DOHH2 (cell line): ENCODE measurements at regions not wholly inside any gene's neighbourhood (a gene's known extent, or its start where the extent isn't known, plus 50 kb on each side); places are given as distances from the start of the nearest gene placed in this dataset.

ENCODE experiments used
- H3F3A ChIP-seq: fragments of 200-600 bp; sonication (generic), shearing (Covaris generic); 2 replicates; pipeline ENCODE4 v1.6.0; 2016; ENCODE audit warnings: antibody characterized with exemption, mild to moderate bottlenecking; ENCODE audit not compliant: control insufficient read depth, insufficient read depth
- H3K27ac ChIP-seq: fragments of 200-600 bp; sonication (generic); 2 replicates; pipeline ENCODE4 v1.5.1; 2014; ENCODE audit warnings: low read depth, mild to moderate bottlenecking, low read length, moderate library complexity
- H3K27me3 ChIP-seq: fragments of 200-600 bp; sonication (generic); 2 replicates; pipeline ENCODE4 v1.6.1; 2014; ENCODE audit warnings: mild to moderate bottlenecking, low read length, mixed read lengths; ENCODE audit not compliant: control insufficient read depth
- H3K36me3 ChIP-seq: fragments of 200-600 bp; sonication (generic); 2 replicates; pipeline ENCODE4 v1.6.1; 2014; ENCODE audit warnings: mild to moderate bottlenecking, low read length, moderate library complexity, mixed read lengths; ENCODE audit not compliant: control insufficient read depth
- H3K4me1 ChIP-seq: fragments of 200-600 bp; sonication (generic); 2 replicates; pipeline ENCODE4 v1.6.1; 2014; ENCODE audit warnings: mild to moderate bottlenecking, low read length, mixed read lengths; ENCODE audit not compliant: control insufficient read depth
- H3K4me2 ChIP-seq: fragments of 200-600 bp; sonication (generic); 2 replicates; pipeline ENCODE4 v1.6.0; 2014; ENCODE audit warnings: mild to moderate bottlenecking, low read length, moderate library complexity
- H3K4me3 ChIP-seq: fragments of 200-600 bp; sonication (generic); 2 replicates; pipeline ENCODE4 v1.5.1; 2014; ENCODE audit warnings: mild to moderate bottlenecking, low read length, mixed read lengths
- H3K79me2 ChIP-seq: fragments of 200-600 bp; sonication (generic); 2 replicates; pipeline ENCODE4 v1.6.1; 2014; ENCODE audit warnings: mild to moderate bottlenecking, low read length, mixed read lengths; ENCODE audit not compliant: control insufficient read depth
- H3K9me2 ChIP-seq: fragments of 200-600 bp; sonication (generic); replicated peaks from 2 replicates; pipeline ENCODE4 v1.6.1; 2014; ENCODE audit warnings: mild to moderate bottlenecking, low read length, mixed read lengths; ENCODE audit not compliant: control insufficient read depth
- H3K9me3 ChIP-seq: fragments of 200-600 bp; sonication (generic); 2 replicates; pipeline ENCODE4 v1.6.1; 2014; ENCODE audit warnings: antibody characterized with exemption, low read length, mixed read lengths; ENCODE audit not compliant: control insufficient read depth, insufficient read depth
- H4K20me1 ChIP-seq: fragments of 200-600 bp; sonication (generic); 2 replicates; pipeline ENCODE4 v1.6.0; 2014; ENCODE audit warnings: low read depth, mild to moderate bottlenecking, antibody characterized with exemption, low read length, moderate library complexity; ENCODE audit not compliant: control insufficient read depth, insufficient read depth
- CTCF ChIP-seq: fragments of 200-600 bp; sonication (generic); IDR thresholded peaks from one replicate; pipeline ENCODE4 v1.5.1; 2014; ENCODE audit warnings: antibody characterized with exemption, mild to moderate bottlenecking, low read depth, low read length; ENCODE audit not compliant: poor library complexity, severe bottlenecking
- EZH2phosphoT487 ChIP-seq: fragments of 200-600 bp; sonication (generic); IDR thresholded peaks from 2 replicates; pipeline ENCODE4 v1.6.1; 2017; ENCODE audit warnings: borderline replicate concordance, mild to moderate bottlenecking, antibody characterized with exemption, low read length, moderate library complexity, mixed read lengths

DNA sequence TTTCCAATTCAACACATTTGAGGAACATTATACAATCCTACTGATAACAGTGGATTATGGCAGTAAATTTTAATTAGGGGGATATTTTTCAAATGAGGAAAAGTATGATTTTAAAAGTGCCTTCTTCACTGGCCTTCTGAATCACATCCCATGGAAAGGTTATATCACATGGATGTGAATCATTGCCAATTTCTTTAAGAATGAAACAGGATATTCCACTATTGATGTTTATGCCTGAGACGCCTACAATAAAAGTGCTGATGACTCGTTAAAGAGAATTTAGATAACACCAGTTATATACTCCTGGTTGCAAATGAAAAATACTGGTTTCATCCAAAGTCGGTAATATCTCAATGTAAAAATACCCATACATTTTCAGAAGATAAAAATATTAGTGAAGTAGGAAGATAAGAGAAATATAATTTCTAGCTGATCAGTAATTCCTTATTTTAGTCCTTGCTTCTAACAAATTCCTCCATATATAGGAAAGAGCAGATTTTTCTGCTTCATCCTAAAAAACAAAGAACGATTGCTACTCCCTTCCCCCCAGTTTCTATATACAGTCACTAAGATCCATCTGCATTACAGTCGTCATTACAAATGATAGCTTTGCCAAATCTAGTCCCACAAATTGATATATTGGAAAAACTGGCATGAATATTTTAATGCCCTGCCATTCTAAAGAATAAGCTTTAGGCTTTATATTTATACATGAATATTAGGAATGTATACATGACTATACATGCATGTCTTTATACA, 139.5 kb upstream of the SOX5 start:
- Histone ChIP-seq H3K4me3 (no peak overlapping the region), H3K9me2 (no peaks in the 10 kb centered on the region), H3K9me3 (no peaks in the 10 kb centered on the region), H3F3A (no peaks in the 10 kb centered on the region), H3K4me1 (no peaks in the 10 kb centered on the region), H3K27ac (no peak overlapping the region), H4K20me1 (no peaks in the 10 kb centered on the region), H3K27me3 (no peaks in the 10 kb centered on the region), H3K4me2 (no peak overlapping the region), H3K79me2 (no peaks in the 10 kb centered on the region), H3K36me3 (no peaks in the 10 kb centered on the region)
- TF ChIP-seq EZH2phosphoT487 (no peak), CTCF (no peak)

GRCh38 chr12:24087294-24087693, 137.8 kb upstream of the SOX5 start:
- TF ChIP-seq CTCF, result no peak
- TF ChIP-seq EZH2phosphoT487, result no peak
- Histone ChIP-seq H4K20me1 (no peaks in the 10 kb centered on the region), H3K4me3 (no peak overlapping the region), H3K27me3 (no peaks in the 10 kb centered on the region), H3K9me2 (no peaks in the 10 kb centered on the region), H3F3A (no peaks in the 10 kb centered on the region), H3K27ac (no peak overlapping the region), H3K9me3 (no peaks in the 10 kb centered on the region), H3K36me3 (no peaks in the 10 kb centered on the region), H3K4me2 (no peak overlapping the region), H3K4me1 (0 out of 2 replicates have a peak, but pooled peaks cover 4% of the 10 kb centered on the region), H3K79me2 (no peaks in the 10 kb centered on the region)

- no peaks in the 10 kb centered on the region for H4K20me1 ChIP-seq
- H3K27ac ChIP-seq, result no peak overlapping the region
- no peak overlapping the region for H3K4me2 ChIP-seq
- no peaks in the 10 kb centered on the region for H3K79me2 ChIP-seq
- H3F3A ChIP-seq, result no peaks in the 10 kb centered on the region
- H3K9me3 ChIP-seq, result no peaks in the 10 kb centered on the region
- no peaks in the 10 kb centered on the region for H3K27me3 ChIP-seq
- H3K4me1 ChIP-seq, result 0 out of 2 replicates have a peak, but pooled peaks cover 4% of the 10 kb centered on the region
- H3K4me3 ChIP-seq, result no peak overlapping the region
- no peaks in the 10 kb centered on the region for H3K9me2 ChIP-seq
- H3K36me3 ChIP-seq, result no peaks in the 10 kb centered on the region
- no peak for TF ChIP-seq EZH2phosphoT487
- no peak for TF ChIP-seq CTCF
These were observed 135.3 kb upstream of the SOX5 start for GRCh38 chr12:24084800-24085199.

DNA sequence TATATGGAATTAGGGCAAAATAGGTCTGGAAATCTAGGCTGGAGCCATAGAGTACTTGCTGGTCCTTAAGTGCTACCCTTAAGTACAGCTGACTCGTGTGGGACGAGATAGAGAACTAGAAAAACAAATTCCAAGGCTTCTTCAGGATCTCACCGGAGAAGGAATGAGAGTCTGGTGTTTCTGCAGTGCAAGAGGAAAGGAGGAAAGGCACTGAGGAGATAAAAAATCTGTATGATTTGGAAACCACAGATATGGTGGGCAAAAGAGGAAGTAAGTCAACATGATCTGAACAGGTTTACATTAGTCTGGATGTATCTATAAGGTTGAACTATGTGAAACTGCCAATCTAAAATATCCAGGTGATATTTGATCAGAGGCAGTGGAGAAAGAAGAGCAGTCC, 134.4 kb upstream of the SOX5 start:
- TF ChIP-seq EZH2phosphoT487 (no peak), CTCF (no peak)
- H3K4me1 ChIP-seq, result 0 out of 2 replicates have a peak, but pooled peaks cover 4% of the 10 kb centered on the region
- no peak overlapping the region for H3K27ac ChIP-seq
- no peaks in the 10 kb centered on the region for H3K36me3 ChIP-seq
- H3F3A ChIP-seq, result no peaks in the 10 kb centered on the region
- no peaks in the 10 kb centered on the region for H3K27me3 ChIP-seq
- no peak overlapping the region for H3K4me2 ChIP-seq
- no peaks in the 10 kb centered on the region for H3K9me3 ChIP-seq
- no peaks in the 10 kb centered on the region for H4K20me1 ChIP-seq
- no peaks in the 10 kb centered on the region for H3K79me2 ChIP-seq
- no peaks in the 10 kb centered on the region for H3K9me2 ChIP-seq
- H3K4me3 ChIP-seq, result no peak overlapping the region
